ENCODE measurements at regions not wholly inside any gene's neighbourhood (a gene's known extent, or its start where the extent isn't known, plus 50 kb on each side); places are given as distances from the start of the nearest gene placed in this dataset.
"Not testable (repeated sequence)": the region's sequence is repeated elsewhere in the genome, so short reads cannot be mapped to it uniquely, and the experiment has no call there.

GRCh38 chr11:104774578-104774977, 123.7 kb downstream of the CASP12 start:
- no peak for DNase-seq

GRCh38 chr11:104772806-104773241, 125.4 kb downstream of the CASP12 start:
- peak; percentile 96 for DNase-seq

- DNase-seq: no peak
Observed at GRCh38 chr11:104771763-104772162, 126.5 kb downstream of the CASP12 start.

GRCh38 chr11:104771046-104771445, 127.2 kb downstream of the CASP12 start:
- DNase-seq: not testable (repeated sequence)

GRCh38 chr11:104765401-104766095, 132.7 kb downstream of the CASP12 start:
- no peak for DNase-seq

- DNase-seq: no peak
Observed at GRCh38 chr11:104764710-104765045, 133.6 kb downstream of the CASP12 start.

GRCh38 chr11:104763930-104764709, 134.1 kb downstream of the CASP12 start:
- no peak for DNase-seq

GRCh38 chr11:104761511-104761910, 136.7 kb downstream of the CASP12 start:
- no peak for DNase-seq

GRCh38 chr11:104759464-104759863, 138.8 kb downstream of the CASP12 start:
- DNase-seq: no peak

GRCh38 chr11:104738918-104739317, 159.3 kb downstream of the CASP12 start:
- no peak for DNase-seq

- no peak for DNase-seq
Observed at GRCh38 chr11:104738208-104738607, 160.1 kb downstream of the CASP12 start.

- DNase-seq: no peak
Observed at GRCh38 chr11:104736502-104736901, 161.8 kb downstream of the CASP12 start.

- DNase-seq: no peak
Observed at GRCh38 chr11:104734998-104735397, 163.3 kb downstream of the CASP12 start.

- DNase-seq: no peak
Observed at GRCh38 chr11:104731890-104732289, 166.4 kb downstream of the CASP12 start.

GRCh38 chr11:104728927-104729326, 169.3 kb downstream of the CASP12 start:
- no peak for DNase-seq

- DNase-seq: no peak
Observed at GRCh38 chr11:104727768-104728167, 170.5 kb downstream of the CASP12 start.

GRCh38 chr11:104727095-104727494, 171.2 kb downstream of the CASP12 start:
- DNase-seq: no peak

- no peak for DNase-seq
Observed at GRCh38 chr11:104725796-104726408, 172.4 kb downstream of the CASP12 start.

GRCh38 chr11:104713401-104713800, 184.9 kb downstream of the CASP12 start:
- DNase-seq: no peak

- peak; percentile 19 for DNase-seq
Observed at GRCh38 chr11:104705490-104706190, 192.6 kb downstream of the CASP12 start.

- DNase-seq: no peak
Observed at GRCh38 chr11:104704888-104705287, 193.4 kb downstream of the CASP12 start.

- DNase-seq: no peak
Observed at GRCh38 chr11:104704146-104704830, 194.0 kb downstream of the CASP12 start.

GRCh38 chr11:104700609-104701008, 197.7 kb downstream of the CASP12 start:
- DNase-seq: peak; percentile 75

All from fibroblast of skin of right quadriceps (primary cell).